LNCaP clone FGC (cell line): ENCODE measurements at regions not wholly inside any gene's neighbourhood (a gene's known extent, or its start where the extent isn't known, plus 50 kb on each side); places are given as distances from the start of the nearest gene placed in this dataset.

ENCODE experiments used
- DNase-seq: peaks from one replicate; pipeline ENCODE4 v3.0.0-alpha.2; 2011; ENCODE audit warnings: low read depth
- H3K4me3 ChIP-seq: 2 replicates; pipeline ENCODE4 v1.5.1; 2011; ENCODE audit warnings: mild to moderate bottlenecking, low read depth, low read length, control low read depth
- TF ChIP-seq, protein P1 (sequence below): IDR thresholded peaks from 2 replicates; pipeline ENCODE4 v1.5.1; 2012; ENCODE audit warnings: mild to moderate bottlenecking; ENCODE audit not compliant: control insufficient read depth, insufficient read depth; ENCODE audit errors: extremely low read depth

- no peak for DNase-seq
- H3K4me3 ChIP-seq: no peak overlapping the region
- TF ChIP-seq, protein P1, sequence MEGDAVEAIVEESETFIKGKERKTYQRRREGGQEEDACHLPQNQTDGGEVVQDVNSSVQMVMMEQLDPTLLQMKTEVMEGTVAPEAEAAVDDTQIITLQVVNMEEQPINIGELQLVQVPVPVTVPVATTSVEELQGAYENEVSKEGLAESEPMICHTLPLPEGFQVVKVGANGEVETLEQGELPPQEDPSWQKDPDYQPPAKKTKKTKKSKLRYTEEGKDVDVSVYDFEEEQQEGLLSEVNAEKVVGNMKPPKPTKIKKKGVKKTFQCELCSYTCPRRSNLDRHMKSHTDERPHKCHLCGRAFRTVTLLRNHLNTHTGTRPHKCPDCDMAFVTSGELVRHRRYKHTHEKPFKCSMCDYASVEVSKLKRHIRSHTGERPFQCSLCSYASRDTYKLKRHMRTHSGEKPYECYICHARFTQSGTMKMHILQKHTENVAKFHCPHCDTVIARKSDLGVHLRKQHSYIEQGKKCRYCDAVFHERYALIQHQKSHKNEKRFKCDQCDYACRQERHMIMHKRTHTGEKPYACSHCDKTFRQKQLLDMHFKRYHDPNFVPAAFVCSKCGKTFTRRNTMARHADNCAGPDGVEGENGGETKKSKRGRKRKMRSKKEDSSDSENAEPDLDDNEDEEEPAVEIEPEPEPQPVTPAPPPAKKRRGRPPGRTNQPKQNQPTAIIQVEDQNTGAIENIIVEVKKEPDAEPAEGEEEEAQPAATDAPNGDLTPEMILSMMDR: no peak
Observed at GRCh38 chr16:6828690-6829089, 504.0 kb upstream of the RBFOX1 start.

GRCh38 chr16:6827931-6828330 lies 504.7 kb upstream of the RBFOX1 start:
- TF ChIP-seq, protein P1: no peak
- no peak for DNase-seq
- no peak overlapping the region for H3K4me3 ChIP-seq

GRCh38 chr16:6827267-6827666 lies 505.4 kb upstream of the RBFOX1 start:
- no peak for DNase-seq
- H3K4me3 ChIP-seq: no peak overlapping the region
- TF ChIP-seq, protein P1: no peak

DNA sequence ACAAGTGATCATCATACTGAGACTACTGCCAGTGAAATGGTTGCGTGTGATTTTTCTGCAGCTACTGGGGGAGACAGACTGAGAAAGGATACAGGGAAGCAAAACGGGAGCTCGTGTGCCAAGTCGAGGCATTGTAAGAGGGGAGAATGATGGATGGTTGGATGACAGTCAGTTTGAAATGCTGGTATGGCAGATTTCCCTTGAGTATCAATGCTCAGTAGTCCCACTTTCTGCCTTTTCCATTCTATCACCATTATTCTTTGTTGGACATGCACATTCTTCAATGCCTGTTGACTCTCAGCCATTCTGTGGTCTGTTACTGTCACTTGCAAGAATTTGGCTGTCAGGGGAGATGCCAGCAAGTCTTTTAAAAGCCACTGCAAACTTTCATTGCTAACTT lies 510.6 kb upstream of the RBFOX1 start:
- TF ChIP-seq, protein P1: no peak
- DNase-seq: no peak
- H3K4me3 ChIP-seq: no peak overlapping the region

GRCh38 chr16:6804461-6804860 lies 528.2 kb upstream of the RBFOX1 start:
- DNase-seq: no peak
- TF ChIP-seq, protein P1: no peak
- H3K4me3 ChIP-seq: no peak overlapping the region

DNA sequence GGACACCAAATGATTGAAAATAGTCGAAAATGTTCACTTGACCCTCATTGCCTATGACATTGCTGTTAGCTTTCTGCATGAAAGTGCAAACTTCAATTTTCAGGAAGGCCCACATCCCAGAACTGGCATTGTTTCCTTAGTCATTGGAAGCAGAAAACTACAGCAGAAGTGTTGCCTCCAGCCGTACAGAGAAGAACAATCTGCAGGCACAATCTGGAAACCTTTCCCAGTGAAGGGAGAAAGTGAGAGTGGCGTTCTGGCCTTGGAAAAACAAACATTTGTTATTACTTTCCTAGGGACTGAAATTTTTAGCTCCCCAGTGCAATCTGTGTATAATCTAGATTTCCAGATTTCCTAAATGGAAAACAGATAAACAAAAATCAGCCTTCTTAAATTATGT lies 529.5 kb upstream of the RBFOX1 start:
- TF ChIP-seq, protein P1: no peak
- no peak for DNase-seq
- H3K4me3 ChIP-seq: no peak overlapping the region

DNA sequence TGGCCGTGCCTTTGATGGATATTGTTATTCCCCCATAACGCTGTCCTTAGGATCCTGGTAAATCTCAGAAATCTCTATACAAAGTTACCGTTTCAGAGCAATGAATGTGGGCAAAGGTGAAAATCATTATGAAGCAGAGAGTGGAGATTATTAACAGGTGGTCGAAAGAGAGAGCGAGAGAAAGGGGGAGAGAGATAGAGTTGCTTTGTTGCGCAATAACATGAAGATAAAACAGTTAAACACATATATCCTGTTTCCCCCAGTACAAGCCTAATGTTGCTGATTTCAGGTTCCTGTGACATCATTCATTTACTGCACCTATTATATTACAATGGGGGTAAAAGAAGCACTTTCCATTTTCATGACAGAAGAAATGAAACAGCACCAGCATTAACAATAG lies 535.4 kb upstream of the RBFOX1 start:
- DNase-seq: no peak
- no peak overlapping the region for H3K4me3 ChIP-seq
- TF ChIP-seq, protein P1: no peak
